22Rv1 (cell line): ENCODE measurements at regions not wholly inside any gene's neighbourhood (a gene's known extent, or its start where the extent isn't known, plus 50 kb on each side); places are given as distances from the start of the nearest gene placed in this dataset.

Experiments
- ZFX ChIP-seq: fragments of 450-650 bp; IDR thresholded peaks from 2 replicates; pipeline ENCODE4 v1.6.1; 2017; ENCODE audit warnings: antibody characterized with exemption, borderline replicate concordance
- TF ChIP-seq, protein P1 (sequence below): fragments of 450-650 bp; IDR thresholded peaks from 2 replicates; pipeline ENCODE4 v1.5.1; 2017; ENCODE audit warnings: mild to moderate bottlenecking

DNA sequence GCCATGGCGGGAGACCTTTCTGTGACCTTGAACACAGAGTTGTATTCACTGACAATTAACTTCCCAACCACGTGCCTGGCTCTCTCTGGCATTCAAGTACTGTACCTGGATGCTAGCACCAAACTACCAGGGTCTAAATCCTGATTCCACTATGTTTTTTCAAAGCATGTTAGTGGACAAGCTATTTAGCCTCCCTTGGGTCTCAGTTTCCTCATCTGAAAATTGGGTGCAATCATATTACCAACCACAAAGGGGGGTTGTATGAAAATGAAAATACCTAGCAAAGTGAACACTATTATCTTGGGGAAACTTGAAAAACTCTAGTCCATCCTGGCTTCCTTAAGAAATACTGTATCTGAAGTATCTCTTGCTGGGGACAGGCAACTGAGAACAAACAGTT, 308.7 kb upstream of the SGK1 start:
- TF ChIP-seq, protein P1, sequence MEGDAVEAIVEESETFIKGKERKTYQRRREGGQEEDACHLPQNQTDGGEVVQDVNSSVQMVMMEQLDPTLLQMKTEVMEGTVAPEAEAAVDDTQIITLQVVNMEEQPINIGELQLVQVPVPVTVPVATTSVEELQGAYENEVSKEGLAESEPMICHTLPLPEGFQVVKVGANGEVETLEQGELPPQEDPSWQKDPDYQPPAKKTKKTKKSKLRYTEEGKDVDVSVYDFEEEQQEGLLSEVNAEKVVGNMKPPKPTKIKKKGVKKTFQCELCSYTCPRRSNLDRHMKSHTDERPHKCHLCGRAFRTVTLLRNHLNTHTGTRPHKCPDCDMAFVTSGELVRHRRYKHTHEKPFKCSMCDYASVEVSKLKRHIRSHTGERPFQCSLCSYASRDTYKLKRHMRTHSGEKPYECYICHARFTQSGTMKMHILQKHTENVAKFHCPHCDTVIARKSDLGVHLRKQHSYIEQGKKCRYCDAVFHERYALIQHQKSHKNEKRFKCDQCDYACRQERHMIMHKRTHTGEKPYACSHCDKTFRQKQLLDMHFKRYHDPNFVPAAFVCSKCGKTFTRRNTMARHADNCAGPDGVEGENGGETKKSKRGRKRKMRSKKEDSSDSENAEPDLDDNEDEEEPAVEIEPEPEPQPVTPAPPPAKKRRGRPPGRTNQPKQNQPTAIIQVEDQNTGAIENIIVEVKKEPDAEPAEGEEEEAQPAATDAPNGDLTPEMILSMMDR, result no peak
- no peak for TF ChIP-seq ZFX
